ENCODE measurements at regions not wholly inside any gene's neighbourhood (a gene's known extent, or its start where the extent isn't known, plus 50 kb on each side); places are given as distances from the start of the nearest gene placed in this dataset.

DNA sequence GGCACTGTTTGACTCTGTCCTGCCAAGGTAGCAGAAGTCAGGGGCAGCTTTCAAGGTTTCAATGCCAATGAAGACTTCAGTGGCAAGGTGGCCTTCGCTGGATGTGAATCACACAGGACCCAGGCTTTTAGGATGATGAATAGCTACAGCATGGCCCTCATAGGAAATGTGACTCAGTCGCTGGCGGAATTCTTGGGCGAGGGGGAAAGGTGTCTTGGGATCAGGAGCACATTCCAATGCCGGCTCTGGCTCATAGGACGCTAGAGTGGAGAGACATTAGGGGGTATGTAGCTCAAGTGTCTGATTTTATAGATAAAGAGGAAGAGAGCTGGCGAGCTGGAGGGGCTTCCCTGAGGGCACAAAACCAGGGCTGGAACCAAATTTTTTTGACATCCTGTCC, 68.6 kb downstream of the SMIM21 start:
- DNase-seq (ENCODE audit: low spot score) = no peak

- DNase-seq (ENCODE audit: low spot score) = no peak
Measured at GRCh38 chr18:75353357-75353756, 74.1 kb downstream of the SMIM21 start.

DNA sequence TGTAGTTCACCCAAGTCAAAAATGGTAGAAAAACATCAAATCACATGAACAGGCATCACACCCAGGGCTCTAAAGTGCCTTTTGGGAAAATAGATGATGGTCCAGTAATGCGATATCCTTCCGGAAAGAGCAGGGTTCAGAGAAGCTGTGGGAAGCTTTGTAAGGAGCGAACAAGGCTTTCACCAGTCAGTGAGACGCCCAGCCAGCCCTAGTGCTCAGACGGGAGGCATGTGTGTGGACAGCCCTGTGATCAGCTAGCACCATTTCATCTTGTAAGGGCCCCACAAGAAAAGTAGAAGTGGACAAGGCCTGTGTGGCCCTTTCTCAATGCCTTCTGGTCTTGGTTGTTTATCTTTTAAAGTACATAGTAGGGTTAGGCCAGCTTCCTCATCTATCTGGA, 76.1 kb downstream of the SMIM21 start:
- no peak for DNase-seq (ENCODE audit: low spot score)

- no peak for DNase-seq (ENCODE audit: low spot score)
Measured at GRCh38 chr18:75350857-75351256, 76.6 kb downstream of the SMIM21 start.

- DNase-seq (ENCODE audit: low spot score) = peak; percentile 58
Measured at GRCh38 chr18:75350512-75350839, 77.0 kb downstream of the SMIM21 start.

DNA sequence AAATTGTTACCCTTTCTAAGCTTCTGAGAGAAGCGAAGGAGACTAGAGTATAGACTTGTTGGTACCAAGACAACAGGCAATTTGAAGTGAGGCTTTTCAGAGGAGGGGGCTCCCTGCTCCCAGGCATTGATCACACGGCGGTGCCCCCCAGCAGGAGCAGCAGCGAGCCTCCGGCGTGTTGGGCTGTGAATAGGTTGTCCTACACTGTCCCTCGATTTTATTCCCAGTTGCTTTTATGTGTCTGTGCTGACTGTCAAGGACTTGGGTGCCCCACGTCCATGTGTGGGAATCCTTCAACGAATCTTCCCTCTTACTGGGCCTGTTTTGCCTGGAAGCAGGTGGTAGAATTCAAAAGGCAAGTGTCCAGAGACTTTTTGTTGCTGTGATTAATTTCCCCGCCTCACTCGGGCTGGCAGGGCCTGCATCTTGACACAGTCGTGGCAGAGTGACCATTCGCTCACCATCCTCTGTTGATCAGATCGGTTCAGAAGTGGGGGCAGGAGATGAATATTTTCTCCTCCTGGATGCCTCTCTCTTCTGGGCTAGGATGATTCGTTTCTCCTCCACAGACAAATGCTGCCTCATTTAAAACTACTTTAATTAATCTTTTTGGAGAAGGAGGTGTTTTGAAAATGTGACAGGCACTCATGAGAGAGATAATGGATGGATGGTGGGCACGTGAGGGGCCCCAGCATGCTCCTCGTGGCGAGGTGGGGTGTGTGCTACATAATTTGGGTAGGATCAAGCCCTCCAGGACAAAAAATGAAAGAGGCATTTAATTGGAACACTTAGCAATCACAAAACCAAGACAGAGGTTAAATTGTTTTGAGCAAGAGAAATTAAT, 77.6 kb downstream of the SMIM21 start:
- no peak for DNase-seq (ENCODE audit: low spot score)

- DNase-seq (ENCODE audit: low spot score) = no peak
Measured at GRCh38 chr18:75346671-75347070, 80.8 kb downstream of the SMIM21 start.

DNA sequence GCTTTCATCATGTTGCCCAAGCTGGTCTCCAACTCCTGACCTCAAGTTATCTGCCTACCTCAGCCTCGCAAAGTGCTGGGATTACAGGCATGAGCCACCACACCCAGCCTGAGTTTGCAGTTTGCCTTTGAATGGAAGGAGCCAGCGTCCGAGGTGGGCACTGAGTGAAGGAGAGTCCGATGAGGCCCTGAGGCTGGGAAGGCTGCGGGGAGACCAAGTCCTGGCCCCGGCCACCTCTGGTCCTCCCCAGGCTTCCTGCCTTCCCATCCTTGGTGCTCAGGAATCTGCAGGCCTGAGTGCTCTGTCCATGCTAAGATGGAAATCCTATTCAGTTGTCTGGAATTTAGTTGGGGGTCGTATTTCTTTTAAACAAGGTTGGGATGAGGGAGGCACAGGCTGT, 82.9 kb downstream of the SMIM21 start:
- DNase-seq (ENCODE audit: low spot score) = no peak

- DNase-seq (ENCODE audit: low spot score) = no peak
Measured at GRCh38 chr18:75344161-75344560, 83.3 kb downstream of the SMIM21 start.

GRCh38 chr18:75343389-75343788, 84.1 kb downstream of the SMIM21 start:
- DNase-seq (ENCODE audit: low spot score) = no peak

GRCh38 chr18:75341897-75342296, 85.6 kb downstream of the SMIM21 start:
- DNase-seq (ENCODE audit: low spot score) = no peak

DNA sequence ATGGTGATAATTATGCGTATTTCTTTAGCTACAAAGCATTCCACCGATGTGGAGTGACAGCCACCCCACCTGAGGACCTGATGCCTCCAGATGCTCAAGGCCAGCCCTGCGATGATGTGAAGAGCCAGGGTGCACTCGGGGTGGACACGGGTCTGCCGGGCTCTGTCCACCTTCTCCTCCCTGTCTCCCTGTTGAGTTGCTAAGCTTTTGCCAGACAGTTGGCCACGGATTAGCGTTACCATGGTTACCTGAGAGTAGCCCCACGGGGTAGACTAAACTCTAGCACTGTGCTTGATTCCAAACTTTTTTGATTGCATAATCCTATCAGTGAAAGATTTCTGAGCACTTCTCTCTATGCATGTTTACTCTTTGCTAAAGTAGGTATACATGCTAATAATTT, 86.2 kb downstream of the SMIM21 start:
- no peak for DNase-seq (ENCODE audit: low spot score)

GRCh38 chr18:75339936-75340605, 87.4 kb downstream of the SMIM21 start:
- no peak for DNase-seq (ENCODE audit: low spot score)

All from LoVo (cell line).